H9 (cell line): ENCODE measurements at regions not wholly inside any gene's neighbourhood (a gene's known extent, or its start where the extent isn't known, plus 50 kb on each side); places are given as distances from the start of the nearest gene placed in this dataset.

Source experiments
- DNase-seq: peaks from one replicate; pipeline ENCODE4 v3.0.0-alpha.2; 2017
- H2AFZ ChIP-seq: one replicate; pipeline ENCODE4 v1.6.1; 2013; ENCODE audit warnings: mild to moderate bottlenecking, low read length, control low read depth, moderate library complexity
- H2AK5ac ChIP-seq: 2 replicates; pipeline ENCODE4 v1.6.1; 2013; ENCODE audit warnings: low read length, control low read depth, mixed read lengths; ENCODE audit not compliant: insufficient read length
- H2BK120ac ChIP-seq: one replicate; pipeline ENCODE4 v1.6.1; 2013; ENCODE audit warnings: low read depth, mild to moderate bottlenecking, low read length, control low read depth, inconsistent platforms; ENCODE audit not compliant: poor library complexity, severe bottlenecking
- H2BK12ac ChIP-seq: 2 replicates; pipeline ENCODE4 v1.6.1; 2013; ENCODE audit warnings: low read length, control low read depth, mixed read lengths, low read depth; ENCODE audit not compliant: insufficient read length
- H2BK15ac ChIP-seq: 2 replicates; pipeline ENCODE4 v1.6.1; 2013; ENCODE audit warnings: low read depth, low read length, control low read depth
- H2BK20ac ChIP-seq: one replicate; pipeline ENCODE4 v1.6.1; 2013; ENCODE audit warnings: low read depth, mild to moderate bottlenecking, low read length, control low read depth, inconsistent platforms; ENCODE audit not compliant: poor library complexity, severe bottlenecking
- H2BK5ac ChIP-seq: 2 replicates; pipeline ENCODE4 v1.6.1; 2013; ENCODE audit warnings: low read length, control low read depth, mixed read lengths; ENCODE audit not compliant: insufficient read length
- H3K14ac ChIP-seq: 2 replicates; pipeline ENCODE4 v1.6.1; 2013; ENCODE audit warnings: low read length, control low read depth; ENCODE audit not compliant: insufficient read depth
- H3K18ac ChIP-seq: 2 replicates; pipeline ENCODE4 v1.6.1; 2013; ENCODE audit warnings: low read depth, mild to moderate bottlenecking, mixed read lengths, low read length, control low read depth; ENCODE audit not compliant: insufficient read length
- H3K23ac ChIP-seq: 2 replicates; pipeline ENCODE4 v1.6.1; 2013; ENCODE audit warnings: low read length, control low read depth, mixed read lengths, low read depth; ENCODE audit not compliant: insufficient read length
- H3K23me2 ChIP-seq: 2 replicates; pipeline ENCODE4 v1.6.1; 2013; ENCODE audit warnings: low read depth, mild to moderate bottlenecking, mixed read lengths, low read length, control low read depth; ENCODE audit not compliant: insufficient read length, poor library complexity, severe bottlenecking
- H3K27ac ChIP-seq: 2 replicates; pipeline ENCODE4 v1.5.1; 2013; ENCODE audit warnings: low read length, control low read depth, mixed read lengths, low read depth; ENCODE audit not compliant: insufficient read length
- H3K27me3 ChIP-seq: 2 replicates; pipeline ENCODE4 v1.6.1; 2013; ENCODE audit warnings: low read length, control low read depth, inconsistent platforms; ENCODE audit not compliant: insufficient read depth
- H3K4ac ChIP-seq: 2 replicates; pipeline ENCODE4 v1.6.1; 2013; ENCODE audit warnings: low read depth, mild to moderate bottlenecking, control low read depth, inconsistent platforms, low read length, moderate library complexity
- H3K4me1 ChIP-seq: 2 replicates; pipeline ENCODE4 v1.6.1; 2013; ENCODE audit warnings: low read length, control low read depth, inconsistent platforms; ENCODE audit not compliant: insufficient read depth
- H3K4me2 ChIP-seq: 2 replicates; pipeline ENCODE4 v1.6.1; 2013; ENCODE audit warnings: low read length, control low read depth, mixed read lengths; ENCODE audit not compliant: insufficient read length, insufficient read depth
- H3K56ac ChIP-seq: 2 replicates; pipeline ENCODE4 v1.6.1; 2013; ENCODE audit warnings: low read depth, mild to moderate bottlenecking, mixed read lengths, low read length, control low read depth; ENCODE audit not compliant: insufficient read length
- H3K79me1 ChIP-seq: 2 replicates; pipeline ENCODE4 v1.6.1; 2013; ENCODE audit warnings: low read depth, mild to moderate bottlenecking, moderate library complexity, low read length, control low read depth, inconsistent platforms; ENCODE audit not compliant: insufficient read depth, poor library complexity, severe bottlenecking
- H3K79me2 ChIP-seq: 2 replicates; pipeline ENCODE4 v1.6.1; 2013; ENCODE audit warnings: low read length, control low read depth, inconsistent platforms; ENCODE audit not compliant: insufficient read depth
- H3K9ac ChIP-seq: 2 replicates; pipeline ENCODE4 v1.6.1; 2013; ENCODE audit warnings: low read length, control low read depth, mixed read lengths; ENCODE audit not compliant: insufficient read length; ENCODE audit errors: extremely low read depth
- H3K9me3 ChIP-seq: one replicate; pipeline ENCODE4 v1.6.1; 2013; ENCODE audit warnings: low read depth, low read length, inconsistent platforms; ENCODE audit not compliant: control insufficient read depth
- H3T11ph ChIP-seq: one replicate; pipeline ENCODE4 v1.6.1; 2013; ENCODE audit warnings: mild to moderate bottlenecking, low read length, control low read depth, inconsistent platforms
- H4K20me1 ChIP-seq: one replicate; pipeline ENCODE4 v1.6.1; 2013; ENCODE audit not compliant: control insufficient read depth, insufficient read length, insufficient read depth
- H4K5ac ChIP-seq: 2 replicates; pipeline ENCODE4 v1.6.1; 2013; ENCODE audit warnings: low read depth, mild to moderate bottlenecking, mixed read lengths, low read length, control low read depth; ENCODE audit not compliant: insufficient read length
- H4K8ac ChIP-seq: replicated peaks from 2 replicates; pipeline ENCODE4 v1.6.1; 2013; ENCODE audit warnings: low read length, control low read depth, mixed read lengths, low read depth; ENCODE audit not compliant: insufficient read length
- H4K91ac ChIP-seq: 2 replicates; pipeline ENCODE4 v1.6.1; 2013; ENCODE audit warnings: low read depth, mild to moderate bottlenecking, moderate library complexity, mixed read lengths, low read length, control low read depth; ENCODE audit not compliant: insufficient read length
- H3K27ac Mint-ChIP-seq, 3 experiments: 2 replicates in 2 of 3; 3 replicates in 1 of 3; pipeline ENCODE4 v1.8.0; 2020 to 2021; ENCODE audit warnings: mixed read lengths in 3 of 3, mild to moderate bottlenecking in 1 of 3, moderate library complexity in 1 of 3
- H3K27me3 Mint-ChIP-seq: 2 replicates; pipeline ENCODE4 v1.8.0; 2021; ENCODE audit warnings: low read depth, mild to moderate bottlenecking, moderate library complexity, mixed read lengths
- H3K36me3 Mint-ChIP-seq, 3 experiments: 2 replicates in 2 of 3; 3 replicates in 1 of 3; pipeline ENCODE4 v1.8.0; 2020 to 2021; ENCODE audit warnings: low read depth in 3 of 3, mixed read lengths in 3 of 3; ENCODE audit not compliant: insufficient read depth in 1 of 3
- H3K4me1 Mint-ChIP-seq, 2 experiments: 2 replicates each; pipeline ENCODE4 v1.8.0; 2020; ENCODE audit warnings: mixed read lengths in 2 of 2
- H3K4me3 Mint-ChIP-seq, 2 experiments: 2 replicates in 1 of 2; 3 replicates in 1 of 2; pipeline ENCODE4 v1.8.0; 2020 to 2021; ENCODE audit warnings: mild to moderate bottlenecking in 2 of 2, mixed read lengths in 2 of 2, moderate library complexity in 1 of 2
- H3K9me3 Mint-ChIP-seq, 2 experiments: 2 replicates in 1 of 2; 3 replicates in 1 of 2; pipeline ENCODE4 v1.8.0; 2020; ENCODE audit warnings: mild to moderate bottlenecking in 2 of 2, mixed read lengths in 2 of 2, moderate library complexity in 1 of 2
- CTCF ChIP-seq: fragments of 200-600 bp; sonication (generic); conservative IDR thresholded peaks from 3 replicates; pipeline ENCODE4 v1.8.0; 2021; ENCODE audit warnings: antibody characterized with exemption, mild to moderate bottlenecking
- WGBS: extraction: QIAGEN DNeasy Blood & Tissue Kit; methylation state at CpG from one replicate; pipeline ENCODE4 v1.1.7; 2013; ENCODE audit warnings: missing lambda C conversion rate, low lambda C conversion rate, mixed read lengths; ENCODE audit not compliant: insufficient read length; ENCODE audit errors: extremely low coverage; 5-methylcytosine and 5-hydroxymethylcytosine counted together

DNA sequence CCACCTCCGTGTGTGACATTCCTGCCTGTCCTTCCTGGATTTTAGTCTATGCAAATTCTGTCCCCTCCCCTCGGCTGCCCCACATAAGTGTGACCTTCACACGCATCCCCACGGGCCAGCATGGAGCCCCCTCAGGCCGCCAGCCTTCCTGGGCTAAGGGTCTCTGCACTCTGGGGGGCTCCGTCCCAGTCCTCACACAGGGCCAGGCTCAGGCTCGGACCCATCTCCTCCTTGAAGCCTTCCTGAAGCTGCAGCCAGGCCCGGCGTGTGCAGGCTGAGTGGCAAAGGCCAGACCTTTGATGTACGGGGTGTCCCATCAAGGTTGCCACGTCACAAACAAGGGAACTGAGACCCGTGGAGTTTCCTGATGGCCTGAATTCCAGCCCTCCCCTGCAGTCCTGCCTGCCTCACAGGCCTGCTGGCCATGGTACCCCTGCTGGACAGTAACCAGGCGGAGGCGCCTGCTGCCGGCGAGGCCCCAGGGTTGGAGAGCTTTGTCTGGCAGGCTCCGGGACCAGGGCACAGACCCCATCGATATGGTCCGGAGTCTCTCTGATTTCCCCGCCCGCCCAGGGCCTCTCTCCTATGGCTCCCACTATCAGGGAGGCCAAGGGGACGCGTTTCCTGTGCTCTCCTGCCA is 791.7 kb downstream of the BRD1 start:
- Mint-ChIP-seq H3K4me3 (no peak overlapping the region), H3K27ac (peak overlapping the region in 1 of 3 experiments; percentile 72; a peak in 1 of 7 replicates), H3K36me3 (peaks cover 0 to 6% (median 2%) of the 10 kb centered on the region in 3 experiments; a peak in 2 of 7 replicates), H3K4me1 (peaks cover 9 to 10% of the 10 kb centered on the region in 2 experiments), H3K9me3 (peaks cover 0 to 5% of the 10 kb centered on the region in 2 experiments; a peak in 4 of 5 replicates), H3K27me3 (peaks cover 26% of the 10 kb centered on the region)
- H2BK120ac ChIP-seq = no peak overlapping the region
- H3K4me2 ChIP-seq = no peak overlapping the region
- H2AFZ ChIP-seq = no peak overlapping the region
- no peak overlapping the region for H3K18ac ChIP-seq
- TF ChIP-seq CTCF = no peak
- no peak overlapping the region for H3K4ac ChIP-seq
- H3K27ac ChIP-seq = no peak overlapping the region
- no peak for DNase-seq
- H3K4me1 ChIP-seq = no peaks in the 10 kb centered on the region
- H3K14ac ChIP-seq = no peak overlapping the region; the same call in 1 of the 2 replicates
- H3K56ac ChIP-seq = no peak overlapping the region
- no peaks in the 10 kb centered on the region for H3K79me2 ChIP-seq
- H4K20me1 ChIP-seq = no peaks in the 10 kb centered on the region
- no peak overlapping the region for H2BK15ac ChIP-seq
- H4K91ac ChIP-seq = no peak overlapping the region
- no peaks in the 10 kb centered on the region for H3K23me2 ChIP-seq
- H2BK12ac ChIP-seq = no peak overlapping the region
- WGBS = no CpG with 5 or more reads among the region's 23 CpGs
- H3K27me3 ChIP-seq = no peaks in the 10 kb centered on the region
- no peaks in the 10 kb centered on the region for H3K79me1 ChIP-seq
- no peak overlapping the region for H3K9ac ChIP-seq
- H2AK5ac ChIP-seq = no peak overlapping the region
- H4K5ac ChIP-seq = no peak overlapping the region
- H4K8ac ChIP-seq = no peak overlapping the region
- no peak overlapping the region for H3K23ac ChIP-seq
- no peaks in the 10 kb centered on the region for H3K9me3 ChIP-seq
- no peak overlapping the region for H2BK5ac ChIP-seq
- H3T11ph ChIP-seq = no peak overlapping the region
- H2BK20ac ChIP-seq = no peak overlapping the region
